ENCODE measurements at regions not wholly inside any gene's neighbourhood (a gene's known extent, or its start where the extent isn't known, plus 50 kb on each side); places are given as distances from the start of the nearest gene placed in this dataset.
A peak's percentile ranks its signal among the peaks of the same experiment; 100 is the strongest.

GRCh38 chr7:42709284-42709683, 202.6 kb downstream of the C7orf25 start:
- Histone ChIP-seq H3K36me3 (ENCODE audit: low read depth) (no peaks in the 10 kb centered on the region), H3K27ac (ENCODE audit: poor library complexity, severe bottlenecking) (no peak overlapping the region), H3K4me3 (ENCODE audit: severe bottlenecking) (no peak overlapping the region), H3K9me3 (ENCODE audit: severe bottlenecking) (no peaks in the 10 kb centered on the region), H3K4me1 (ENCODE audit: insufficient read depth, poor library complexity, severe bottlenecking) (no peaks in the 10 kb centered on the region), H3K27me3 (ENCODE audit: insufficient read depth, poor library complexity, severe bottlenecking) (peaks cover 5% of the 10 kb centered on the region)
- no peak for TF ChIP-seq CTCF (IDR thresholded peaks at IDR 0.05; ENCODE audit: poor library complexity, severe bottlenecking)
- no peak for ATAC-seq (ENCODE audit: low read depth)
- DNase-seq (ENCODE audit: low spot score) = no peak

- H3K27ac ChIP-seq (ENCODE audit: poor library complexity, severe bottlenecking) = no peak overlapping the region
- H3K4me1 ChIP-seq (ENCODE audit: insufficient read depth, poor library complexity, severe bottlenecking) = no peaks in the 10 kb centered on the region
- H3K27me3 ChIP-seq (ENCODE audit: insufficient read depth, poor library complexity, severe bottlenecking) = peaks cover 5% of the 10 kb centered on the region
- ATAC-seq (ENCODE audit: low read depth) = no peak
- H3K4me3 ChIP-seq (ENCODE audit: severe bottlenecking) = no peak overlapping the region
- H3K9me3 ChIP-seq (ENCODE audit: severe bottlenecking) = no peaks in the 10 kb centered on the region
- H3K36me3 ChIP-seq (ENCODE audit: low read depth) = no peaks in the 10 kb centered on the region
- no peak for TF ChIP-seq CTCF (IDR thresholded peaks at IDR 0.05; ENCODE audit: poor library complexity, severe bottlenecking)
- no peak for DNase-seq (ENCODE audit: low spot score)
Measured at GRCh38 chr7:42704710-42705109, 207.2 kb downstream of the C7orf25 start.

GRCh38 chr7:42702647-42703046, 209.2 kb downstream of the C7orf25 start:
- no peak for ATAC-seq (ENCODE audit: low read depth)

GRCh38 chr7:42700406-42701327, 211.2 kb downstream of the C7orf25 start:
- Histone ChIP-seq H3K27me3 (ENCODE audit: insufficient read depth, poor library complexity, severe bottlenecking) (no peaks in the 10 kb centered on the region), H3K36me3 (ENCODE audit: low read depth) (no peaks in the 10 kb centered on the region), H3K4me3 (ENCODE audit: severe bottlenecking) (no peak overlapping the region), H3K9me3 (ENCODE audit: severe bottlenecking) (no peaks in the 10 kb centered on the region), H3K4me1 (ENCODE audit: insufficient read depth, poor library complexity, severe bottlenecking) (no peaks in the 10 kb centered on the region), H3K27ac (ENCODE audit: poor library complexity, severe bottlenecking) (no peak overlapping the region)
- peak; percentile 6 for TF ChIP-seq CTCF (IDR thresholded peaks at IDR 0.05; ENCODE audit: poor library complexity, severe bottlenecking)
- no peak for ATAC-seq (ENCODE audit: low read depth)
- no peak for DNase-seq (ENCODE audit: low spot score)

More at GRCh38 chr7:42702647-42703046, 209.2 kb downstream of the C7orf25 start:
- H3K27me3 ChIP-seq (ENCODE audit: insufficient read depth, poor library complexity, severe bottlenecking) = no peaks in the 10 kb centered on the region
- no peak overlapping the region for H3K27ac ChIP-seq (ENCODE audit: poor library complexity, severe bottlenecking)
- no peaks in the 10 kb centered on the region for H3K9me3 ChIP-seq (ENCODE audit: severe bottlenecking)
- no peak for TF ChIP-seq CTCF (IDR thresholded peaks at IDR 0.05; ENCODE audit: poor library complexity, severe bottlenecking)
- H3K4me3 ChIP-seq (ENCODE audit: severe bottlenecking) = no peak overlapping the region
- DNase-seq (ENCODE audit: low spot score) = no peak
- H3K4me1 ChIP-seq (ENCODE audit: insufficient read depth, poor library complexity, severe bottlenecking) = no peaks in the 10 kb centered on the region
- H3K36me3 ChIP-seq (ENCODE audit: low read depth) = no peaks in the 10 kb centered on the region

Measured in RWPE2 (cell line).